Fibroblast of peridontal ligament (primary cell): ENCODE measurements at regions not wholly inside any gene's neighbourhood (a gene's known extent, or its start where the extent isn't known, plus 50 kb on each side); places are given as distances from the start of the nearest gene placed in this dataset.
"Not testable (repeated sequence)": the region's sequence is repeated elsewhere in the genome, so short reads cannot be mapped to it uniquely, and the experiment has no call there.

ENCODE experiments used
- DNase-seq: peaks from one replicate; pipeline ENCODE4 v3.0.0-alpha.2; 2010; ENCODE audit errors: extremely low read depth

DNA sequence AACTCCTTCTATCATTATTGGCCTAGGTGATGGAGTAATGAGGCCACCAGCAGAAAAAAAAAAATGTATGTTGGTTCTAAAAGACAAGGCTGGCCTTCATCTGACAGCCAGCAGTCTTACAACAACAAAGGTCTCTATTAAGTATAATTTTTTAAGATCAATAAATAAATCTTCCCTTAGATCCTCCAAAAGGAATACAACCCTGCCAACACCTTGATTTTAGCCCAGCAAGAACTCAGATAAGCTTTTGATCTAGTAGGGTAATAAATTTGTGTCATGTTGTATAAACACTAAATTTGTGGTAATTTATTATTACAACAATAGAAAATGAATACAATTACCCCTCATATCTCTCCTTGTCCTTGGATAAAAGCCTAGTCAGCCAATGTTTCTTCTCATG lies 633.2 kb upstream of the FAM174A start:
- no peak for DNase-seq

DNA sequence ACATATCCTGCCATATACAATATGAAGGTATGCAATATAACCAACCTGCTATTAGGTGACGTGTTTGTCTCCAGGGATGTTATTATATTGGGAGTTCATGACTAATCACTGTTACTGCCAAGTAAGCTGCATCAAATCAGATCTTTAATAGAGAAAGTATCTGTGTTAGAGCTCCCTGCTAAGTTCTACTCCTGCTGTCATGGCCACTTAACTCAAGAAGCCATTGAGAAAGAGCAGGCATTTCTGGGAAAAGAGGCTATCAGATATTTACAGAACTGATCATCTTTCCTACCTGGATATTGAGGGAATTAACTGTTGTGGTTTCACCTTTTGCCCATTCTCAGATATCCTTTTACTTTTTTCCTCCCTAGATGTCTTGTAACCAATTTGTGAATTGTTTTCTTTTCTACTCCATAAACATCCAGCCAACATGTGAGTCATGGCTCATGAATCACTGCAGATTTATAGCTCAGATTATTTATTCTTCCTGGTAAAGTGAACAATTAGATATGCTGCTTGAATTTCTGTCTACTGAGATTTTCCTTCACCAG lies 634.8 kb upstream of the FAM174A start:
- DNase-seq = peak; percentile 7

DNA sequence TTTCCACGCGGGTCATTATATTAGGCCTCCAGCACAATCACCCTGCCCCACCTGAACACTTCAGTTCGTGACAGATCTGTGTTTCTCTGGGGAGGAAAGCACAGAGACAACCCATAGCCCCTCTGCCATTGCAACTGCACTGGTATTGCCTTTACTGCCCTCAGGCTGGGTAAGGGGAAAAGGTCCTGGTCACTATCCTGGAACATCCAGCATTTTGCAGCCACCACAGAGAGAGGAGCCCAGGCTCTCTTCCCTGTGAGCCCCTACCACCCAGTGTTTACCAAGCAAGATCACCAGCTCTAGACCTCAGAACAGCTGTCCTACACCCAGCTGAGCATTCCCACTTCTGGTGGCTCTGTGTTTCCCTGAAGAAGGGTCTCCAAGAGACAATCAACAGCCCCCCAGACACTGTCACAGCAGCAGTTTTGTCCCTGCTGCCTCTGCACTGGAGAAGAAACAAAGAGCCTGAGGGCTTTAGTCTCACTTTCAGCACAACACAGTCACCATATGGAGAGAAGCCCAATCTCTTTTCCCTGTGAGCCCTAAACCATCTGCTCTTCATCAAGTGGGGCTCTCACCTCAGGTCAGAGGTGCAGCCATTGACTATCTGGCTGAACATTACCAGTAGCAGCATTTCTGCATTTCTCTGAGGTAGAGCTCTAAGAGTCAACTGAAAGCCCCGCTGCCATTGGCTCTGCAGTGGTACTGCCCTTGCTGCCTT lies 655.2 kb upstream of the FAM174A start:
- DNase-seq = no peak

DNA sequence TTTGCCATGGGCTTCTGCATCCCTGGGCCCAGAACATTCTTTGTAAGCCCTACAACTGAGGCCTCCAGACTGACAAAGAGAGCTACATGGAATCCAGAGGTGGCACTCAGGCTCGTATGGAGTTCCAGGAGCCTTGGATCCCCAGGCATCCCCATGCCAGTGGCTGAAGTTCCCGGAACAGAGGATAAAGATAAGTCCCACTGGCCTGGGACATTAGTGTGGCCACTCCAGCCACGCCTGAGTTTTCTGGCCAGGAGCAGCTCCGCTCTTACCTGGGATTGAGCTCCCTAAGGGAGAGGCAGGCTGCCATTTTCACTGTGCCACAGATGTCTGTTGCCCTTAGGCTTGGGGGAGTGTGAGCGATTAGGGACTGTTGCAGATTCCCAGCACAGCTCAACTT lies 656.3 kb upstream of the FAM174A start:
- DNase-seq = no peak

DNA sequence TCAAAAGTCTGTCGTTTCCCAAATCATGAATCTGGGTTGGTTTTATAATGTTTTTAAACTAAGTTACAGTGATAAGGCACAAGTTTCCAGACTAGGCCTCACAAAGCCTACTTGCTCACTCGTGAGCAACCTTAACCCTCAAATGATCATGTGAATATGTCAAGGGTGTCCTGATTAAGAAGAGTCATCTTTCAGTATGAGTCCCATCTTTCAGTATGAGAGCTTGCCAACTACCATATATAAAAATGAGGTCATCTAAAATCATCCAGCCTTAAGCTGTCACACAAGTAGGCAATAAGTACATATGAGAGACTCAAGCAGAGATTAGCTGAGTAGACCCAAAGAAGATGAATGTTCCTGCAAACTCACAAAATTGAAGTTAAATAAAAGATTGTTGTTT lies 668.4 kb upstream of the FAM174A start:
- no peak for DNase-seq

DNA sequence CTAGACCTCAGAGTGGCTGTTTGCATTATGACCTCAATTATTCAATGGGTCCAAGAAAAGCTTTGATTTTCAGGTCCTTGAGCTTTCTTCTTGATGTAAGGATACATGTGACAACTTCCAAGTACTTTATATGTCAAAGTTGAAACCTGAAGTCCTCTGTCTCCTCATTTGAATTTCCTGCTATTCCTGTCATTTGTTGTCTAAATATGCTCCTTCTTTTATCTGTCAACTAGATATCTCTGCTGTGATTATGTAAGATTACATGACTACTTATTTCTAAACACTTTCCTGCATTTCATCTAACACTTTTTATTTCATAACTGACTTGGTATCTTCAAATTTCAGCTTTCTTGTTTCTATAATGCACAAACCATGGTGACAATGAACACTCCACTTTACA lies 670.0 kb upstream of the FAM174A start:
- no peak for DNase-seq

DNA sequence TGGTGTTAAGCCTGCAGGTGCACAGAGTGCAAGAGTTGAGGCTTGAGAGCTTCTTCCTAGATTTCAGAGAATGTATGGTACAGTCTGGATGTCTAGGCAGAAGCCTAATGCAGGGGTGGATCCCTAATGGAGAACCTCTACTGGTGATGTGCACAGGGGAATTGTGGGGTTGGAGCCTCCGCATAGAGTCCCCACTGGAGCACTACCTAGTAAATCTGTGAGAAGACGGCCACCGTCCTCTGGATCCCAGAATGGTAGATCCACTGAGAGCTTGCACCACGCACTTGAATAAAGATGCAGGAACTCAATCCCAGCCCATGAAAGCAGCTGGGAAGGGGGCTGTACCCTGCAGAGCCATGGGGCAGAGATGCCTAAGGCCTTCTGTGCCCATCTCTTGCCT lies 699.4 kb upstream of the FAM174A start:
- DNase-seq = no peak

DNA sequence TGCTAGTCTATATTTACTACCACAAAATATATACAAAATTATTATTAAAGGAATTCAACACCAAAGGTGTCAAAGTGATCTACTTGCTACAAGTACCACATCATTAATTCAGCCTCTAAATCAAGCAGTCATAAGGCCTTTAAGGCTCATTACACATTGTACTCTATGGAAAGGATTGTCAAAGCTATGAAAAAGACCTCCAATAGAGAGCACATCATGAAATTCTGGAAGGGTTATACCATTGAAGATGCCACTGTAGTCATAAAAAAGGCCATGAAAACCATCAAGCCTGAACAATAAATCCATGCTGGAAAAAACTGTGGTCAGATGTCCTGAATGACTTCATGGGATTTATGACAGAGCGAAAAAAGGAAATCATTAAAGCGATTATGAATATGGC lies 708.0 kb upstream of the FAM174A start:
- no peak for DNase-seq

DNA sequence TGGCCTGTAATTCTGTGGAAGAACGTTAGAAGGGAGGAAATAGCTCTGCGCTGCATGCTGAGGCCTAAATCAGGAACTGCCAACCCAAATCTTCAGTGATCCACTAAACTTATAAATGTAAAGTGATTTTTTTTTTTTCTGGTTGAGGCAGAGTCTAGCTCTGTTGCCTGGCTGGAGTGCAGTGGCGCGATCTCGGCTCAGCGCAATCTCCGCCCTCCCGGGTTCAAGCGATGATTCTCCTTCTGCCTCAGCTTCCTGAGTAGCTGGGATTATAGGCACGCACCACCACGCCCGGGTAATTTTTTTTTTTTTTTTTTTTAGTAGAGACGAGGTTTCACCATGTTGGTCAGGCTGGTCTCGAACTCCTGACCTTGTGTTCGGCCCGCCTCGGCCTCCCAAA lies 717.4 kb upstream of the FAM174A start:
- no peak for DNase-seq

DNA sequence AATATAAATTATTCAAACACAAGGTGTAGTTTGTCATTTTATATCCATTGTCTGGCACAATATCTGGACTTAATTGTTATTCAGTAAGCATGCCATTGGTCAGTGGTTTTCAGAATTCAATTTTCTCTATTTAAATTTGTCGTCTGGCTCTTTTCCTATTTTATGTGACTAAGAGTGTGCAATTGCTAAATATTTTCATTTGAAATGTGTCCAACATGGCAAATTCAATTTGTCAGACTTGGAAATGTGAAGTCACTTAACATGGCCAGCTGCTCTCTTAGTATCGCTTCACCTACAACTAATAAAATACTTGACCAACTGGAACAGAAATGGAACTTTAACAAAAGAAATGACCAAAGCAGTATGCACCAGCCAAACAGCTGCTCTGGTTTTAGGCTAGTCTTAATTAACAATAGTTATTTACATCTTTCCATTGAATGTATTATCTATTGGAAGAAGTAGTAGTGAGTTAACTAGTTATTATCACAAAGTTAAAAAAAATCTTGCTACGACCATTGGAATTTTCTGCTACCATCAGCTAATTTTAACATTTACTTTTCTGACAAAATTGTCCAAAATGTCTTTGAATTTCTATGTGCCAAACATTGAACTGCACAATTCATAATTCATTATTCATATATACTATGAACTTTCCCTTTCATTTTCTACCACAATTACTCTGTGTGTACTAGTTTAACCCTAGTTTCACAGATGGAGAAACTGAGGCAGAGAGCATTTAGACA lies 720.7 kb upstream of the FAM174A start:
- no peak for DNase-seq

DNA sequence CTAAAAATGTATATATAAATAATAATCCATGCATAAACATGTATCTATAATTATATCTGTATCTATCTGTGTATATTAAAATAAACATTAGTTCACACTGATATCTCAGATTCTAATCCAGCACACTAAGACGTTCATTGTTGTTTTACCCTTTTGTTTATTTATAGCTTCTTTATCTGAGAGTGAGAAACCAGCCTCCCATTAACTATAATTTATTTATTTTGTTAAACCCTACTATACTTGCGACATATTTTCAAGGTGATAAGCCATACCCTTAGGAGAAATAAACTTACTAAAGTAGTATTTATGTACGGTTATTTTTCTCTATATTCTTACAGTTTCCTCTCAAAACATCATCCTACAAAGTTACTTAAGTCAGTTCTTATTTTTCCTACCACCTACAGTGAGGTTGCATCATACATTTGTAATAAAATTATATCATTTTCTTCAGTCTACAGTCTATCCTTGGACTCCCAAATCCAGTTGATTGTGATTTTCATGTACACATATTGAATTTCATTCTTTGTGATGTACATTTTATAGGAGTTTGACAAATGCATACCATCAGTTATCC lies 726.4 kb upstream of the FAM174A start:
- DNase-seq = no peak

DNA sequence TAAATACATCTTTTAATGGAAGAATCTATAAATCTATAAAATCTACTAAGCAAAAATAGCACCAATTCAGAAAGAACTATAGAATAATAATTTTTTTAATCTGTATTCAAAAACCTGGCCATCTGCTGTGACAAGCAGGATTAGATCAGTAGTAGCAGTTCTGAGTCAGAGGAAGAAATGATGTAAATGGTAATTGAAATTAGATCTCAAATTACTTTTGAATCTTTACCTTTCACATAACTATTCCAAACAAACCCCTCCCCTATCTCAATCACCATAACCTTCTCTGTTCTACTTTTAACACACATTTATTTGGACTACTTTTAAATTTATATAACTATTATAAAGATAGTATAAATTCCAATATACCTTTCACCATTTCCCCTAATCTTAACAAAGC lies 727.8 kb upstream of the FAM174A start:
- DNase-seq = no peak

DNA sequence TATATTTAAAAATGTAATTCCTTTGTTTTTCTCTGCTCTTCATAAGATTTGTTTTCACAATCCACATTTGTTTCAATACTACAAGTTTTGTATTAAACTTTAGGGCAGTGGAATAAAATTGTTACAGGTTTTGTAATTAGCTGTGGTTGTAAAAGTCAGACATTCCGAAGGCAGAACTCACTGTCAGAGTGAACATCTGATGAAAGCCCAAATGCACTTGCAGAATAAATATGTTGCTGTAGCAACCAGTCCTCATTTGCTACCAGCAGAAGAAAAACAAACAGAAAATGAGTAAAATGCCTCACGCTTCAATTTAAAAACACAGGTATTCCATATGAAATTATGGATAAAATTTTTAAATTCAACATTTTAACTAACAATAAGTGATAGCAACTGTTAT lies 740.1 kb upstream of the FAM174A start:
- DNase-seq = no peak

DNA sequence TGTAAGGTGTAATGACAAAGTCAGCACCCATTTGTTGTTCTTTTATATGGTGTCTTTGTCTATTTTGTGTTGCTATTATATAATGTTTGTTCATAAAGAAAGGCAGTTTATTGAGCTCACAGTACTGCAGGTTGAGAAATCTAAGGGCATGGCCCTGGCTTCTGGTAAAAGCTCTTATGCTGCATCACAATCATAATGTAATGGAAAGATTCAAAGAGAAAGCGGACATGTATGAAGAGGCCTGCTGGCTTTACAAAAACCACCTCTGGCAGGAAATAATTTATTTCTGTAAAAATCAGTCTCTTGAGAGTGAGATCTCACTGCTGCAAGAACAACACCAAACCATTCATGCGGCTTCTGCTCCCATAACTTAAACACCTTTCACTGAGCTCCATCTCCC lies 746.7 kb upstream of the FAM174A start:
- no peak for DNase-seq

DNA sequence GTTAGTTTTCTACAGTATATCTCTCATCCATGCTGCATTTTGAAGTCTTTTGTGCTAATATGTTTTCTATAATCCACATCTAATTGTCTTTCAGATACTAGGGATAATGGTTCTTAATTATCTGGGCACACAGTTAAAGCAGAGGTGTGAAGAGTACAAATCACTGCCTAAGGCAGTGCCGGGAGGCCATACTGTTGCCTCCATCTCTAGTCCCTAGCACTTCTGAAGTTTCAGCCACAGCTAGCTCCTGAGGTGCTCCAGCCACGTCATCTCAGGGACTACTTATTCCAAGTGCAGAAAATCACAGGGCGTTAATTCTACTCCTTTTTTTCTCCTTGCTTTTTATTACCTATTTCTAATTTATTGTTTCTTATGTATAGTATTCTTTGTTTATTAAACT lies 760.0 kb upstream of the FAM174A start:
- no peak for DNase-seq

DNA sequence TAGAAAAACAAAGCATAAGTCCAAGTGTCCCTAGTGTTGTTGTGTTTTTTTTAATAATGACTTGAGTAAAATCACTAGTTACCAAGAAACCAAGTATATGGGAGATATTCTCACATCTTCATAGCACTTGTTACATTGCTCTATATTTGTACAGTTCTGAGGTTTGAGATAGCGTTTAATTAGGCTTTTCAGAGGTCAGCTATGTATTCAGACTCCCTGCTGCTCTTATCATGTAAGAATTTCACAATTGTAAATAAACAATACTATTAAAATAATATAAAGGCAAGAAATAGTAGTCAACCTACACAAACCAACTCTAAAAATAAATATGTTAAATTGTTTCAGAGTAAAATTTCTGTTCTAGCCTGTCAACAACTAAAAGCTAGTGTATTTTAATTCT lies 761.9 kb upstream of the FAM174A start:
- no peak for DNase-seq

DNA sequence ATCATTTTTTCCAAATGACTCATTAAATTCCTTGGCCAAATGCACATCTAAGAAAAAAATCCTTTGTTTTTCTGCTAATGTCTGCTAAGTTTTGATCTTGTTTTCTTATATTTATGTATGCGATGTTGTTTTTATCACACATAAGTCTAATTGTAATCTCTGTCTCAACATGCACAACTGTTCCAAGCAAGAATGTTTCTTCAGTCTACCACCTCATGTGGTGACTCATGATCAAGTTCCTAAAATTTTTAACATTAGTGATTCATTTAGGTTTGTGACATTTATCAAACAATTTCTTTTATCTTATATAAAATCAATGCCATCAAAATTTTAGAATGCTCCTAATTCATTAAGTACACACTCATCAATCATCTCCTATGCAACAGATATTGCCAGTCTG lies 763.9 kb upstream of the FAM174A start:
- no peak for DNase-seq

DNA sequence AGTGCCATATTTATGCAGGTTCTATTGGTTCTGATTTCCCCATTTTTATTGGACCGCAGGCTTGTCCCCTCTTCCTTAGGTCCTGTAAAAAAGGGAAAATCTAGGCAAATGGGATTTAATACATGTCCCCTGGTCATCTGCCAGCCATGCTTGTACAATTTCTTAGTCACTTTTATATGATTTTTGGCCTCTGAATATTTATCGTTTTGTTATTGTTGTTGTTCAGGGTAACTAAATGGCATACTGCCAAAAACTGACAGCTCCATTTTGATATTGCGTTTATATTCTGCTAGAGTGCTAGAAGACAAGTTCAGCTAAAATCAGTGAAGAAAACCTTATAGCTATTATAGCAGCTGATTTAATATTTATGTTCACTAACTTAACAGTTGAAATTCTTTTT lies 770.2 kb upstream of the FAM174A start:
- DNase-seq = no peak

DNA sequence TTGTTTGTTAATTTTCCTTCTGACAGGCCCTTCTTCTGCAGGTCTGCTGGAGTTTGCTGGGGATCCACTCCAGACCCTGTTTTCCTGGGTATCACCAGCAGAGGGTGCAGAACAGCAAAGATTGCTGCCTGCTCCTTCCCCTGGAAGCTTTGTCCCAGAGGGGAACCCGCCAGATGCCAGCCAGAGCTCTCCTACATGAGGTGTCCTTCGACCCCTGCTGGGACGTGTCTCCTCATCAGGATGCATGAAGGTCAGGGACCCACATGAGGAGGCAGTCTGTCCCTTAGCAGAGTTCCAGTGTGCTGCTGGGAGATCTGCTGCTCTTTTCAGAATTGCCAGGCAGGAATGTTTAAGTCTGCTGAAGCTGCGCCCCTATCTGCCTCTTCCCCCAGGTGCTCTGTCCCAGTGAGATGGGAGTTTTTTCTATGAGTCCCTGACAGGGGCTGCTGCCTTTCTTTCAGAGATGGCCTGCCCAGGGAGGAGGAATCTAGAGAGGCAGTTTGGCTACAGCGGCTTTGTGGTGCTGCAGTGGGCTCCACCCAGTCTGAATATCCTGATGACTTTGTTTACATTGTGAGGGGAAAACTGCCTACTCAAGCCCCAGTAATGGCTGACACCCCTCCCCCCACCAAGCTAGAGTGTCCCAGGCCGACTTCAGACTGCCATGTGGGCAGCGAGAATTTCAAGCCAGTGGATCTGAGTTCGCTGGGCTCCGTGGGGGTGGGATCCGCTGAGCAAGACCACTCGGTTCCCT lies 772.0 kb upstream of the FAM174A start:
- DNase-seq = no peak

DNA sequence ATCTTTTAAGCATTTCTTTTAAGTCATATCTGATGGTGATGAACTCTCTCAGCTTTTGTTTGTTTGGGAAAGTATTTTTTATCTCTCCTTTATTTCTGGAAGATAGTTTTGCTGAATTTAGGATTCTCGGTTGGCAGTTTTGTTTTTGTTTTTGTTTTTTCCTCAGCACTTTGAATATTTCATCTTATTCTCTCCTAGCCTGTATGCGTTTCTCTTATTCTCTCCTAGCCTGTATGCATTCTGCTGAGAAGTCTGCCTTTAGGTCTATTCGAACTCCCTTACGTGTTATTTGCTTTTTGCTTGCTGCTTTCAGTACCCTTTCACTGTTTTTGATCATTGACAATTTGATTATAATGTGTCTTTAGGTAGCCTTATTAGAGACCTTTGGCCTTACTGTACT lies 787.8 kb upstream of the FAM174A start:
- DNase-seq = no peak

DNA sequence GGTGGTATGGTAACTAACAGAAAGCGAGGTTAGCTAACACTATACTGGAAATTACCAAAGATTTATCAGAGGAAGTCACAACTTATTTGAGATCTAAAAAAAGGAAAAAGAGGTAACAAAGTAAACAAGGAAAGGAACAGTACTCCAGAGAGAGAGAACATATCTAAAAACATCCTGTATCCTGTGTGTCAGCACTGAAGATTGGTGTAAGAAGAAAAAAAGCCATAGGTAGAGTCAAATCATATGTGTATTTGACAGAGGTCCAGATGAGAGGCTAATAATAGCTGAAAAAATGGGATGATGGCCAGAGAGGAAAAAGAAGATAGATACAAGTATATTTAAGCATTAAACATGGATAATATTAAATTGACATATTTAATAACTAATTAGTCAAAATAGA lies 802.0 kb upstream of the FAM174A start:
- not testable (repeated sequence) for DNase-seq

DNA sequence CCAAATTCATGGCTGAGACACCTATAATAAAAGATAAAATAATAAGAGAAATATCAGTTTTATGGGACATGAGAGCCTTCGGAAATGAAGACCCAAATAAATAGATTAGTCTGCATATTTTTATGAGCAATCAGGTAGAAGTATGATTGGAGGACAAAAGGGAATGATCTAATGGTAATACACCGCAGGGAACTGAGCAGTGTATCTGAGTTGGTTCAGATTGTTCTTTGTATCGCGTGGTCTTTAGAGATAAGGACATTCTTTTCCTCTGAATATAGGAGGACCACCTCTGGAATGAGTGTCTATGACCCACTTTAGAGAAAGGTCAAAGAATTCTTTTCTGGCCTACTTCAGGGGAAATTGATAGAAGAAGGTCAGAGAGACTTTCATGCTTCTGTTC lies 801.8 kb upstream of the CHD1 start:
- DNase-seq = not testable (repeated sequence)
